HEK293 (cell line): ENCODE measurements at regions not wholly inside any gene's neighbourhood (a gene's known extent, or its start where the extent isn't known, plus 50 kb on each side); places are given as distances from the start of the nearest gene placed in this dataset.

ENCODE experiments used
- CTCF ChIA-PET: fragments of 350-600 bp; formaldehyde crosslinking; extraction: SDS; loops from one replicate; lab custom pipeline; 2021; ENCODE audit warnings: antibody characterized with exemption; lab: Yijun Ruan, JAX
- POLR2A ChIA-PET: fragments of 300-600 bp; formaldehyde crosslinking; extraction: SDS; loops from one replicate; lab custom pipeline; 2020; ENCODE audit warnings: antibody characterized with exemption, inconsistent platforms; lab: Yijun Ruan, JAX
- H3K27ac ChIP-seq: fragments of 200-500 bp; sonication (Bioruptor generic); 2 replicates; pipeline ENCODE4 v1.5.1; 2014; ENCODE audit warnings: low read depth, low read length, control low read depth, inconsistent platforms; ENCODE audit errors: extremely low read depth
- H3K36me3 ChIP-seq, 2 experiments: fragments of 200-500 bp in 1 of 2; sonication (Bioruptor generic) in 1 of 2; 1 replicate in 1 of 2; 2 replicates in 1 of 2; pipeline ENCODE4 v1.5.1; 2014 to 2017; ENCODE audit warnings: inconsistent platforms in 2 of 2, low read length in 2 of 2; ENCODE audit not compliant: control insufficient read depth in 2 of 2, insufficient read depth in 1 of 2
- H3K4me1 ChIP-seq: fragments of 200-500 bp; sonication (Bioruptor generic); 2 replicates; pipeline ENCODE4 v1.5.1; 2014; ENCODE audit warnings: mild to moderate bottlenecking, low read length, inconsistent platforms; ENCODE audit not compliant: control insufficient read depth, insufficient read depth
- H3K4me3 ChIP-seq: 2 replicates; pipeline ENCODE4 v1.5.1; 2011; ENCODE audit warnings: low read depth, mild to moderate bottlenecking, control low read depth, low read length, moderate library complexity
- H3K9me3 ChIP-seq: fragments of 200-500 bp; sonication (Bioruptor generic); 2 replicates; pipeline ENCODE4 v1.5.1; 2014; ENCODE audit warnings: low read depth, low read length, inconsistent platforms; ENCODE audit not compliant: control insufficient read depth, insufficient read depth
- ELK4 ChIP-seq: IDR thresholded peaks from 2 replicates; pipeline ENCODE4 v1.6.1; 2011; ENCODE audit warnings: mild to moderate bottlenecking, low read depth, low read length, borderline replicate concordance
- PBX3 ChIP-seq: sonication (generic); formaldehyde crosslinking; IDR thresholded peaks from 2 replicates; pipeline ENCODE4 v1.8.1; 2022; ENCODE audit warnings: mild to moderate bottlenecking, moderate library complexity, missing genetic modification reagents
- SETDB1 ChIP-seq: IDR thresholded peaks from one replicate; pipeline ENCODE4 v1.6.1; 2017; ENCODE audit warnings: mild to moderate bottlenecking, low read length, moderate library complexity, mixed read lengths; ENCODE audit not compliant: insufficient read length
- SP7 ChIP-seq: fragments of 450-650 bp; formaldehyde crosslinking; IDR thresholded peaks from 2 replicates; pipeline ENCODE4 v1.5.1; 2016; ENCODE audit warnings: missing biosample characterization, missing genetic modification characterization
- ZBTB10 ChIP-seq: fragments of 450-650 bp; formaldehyde crosslinking; IDR thresholded peaks from 2 replicates; pipeline ENCODE4 v1.5.1; 2016; ENCODE audit warnings: missing biosample characterization, missing genetic modification characterization
- ZNF132 ChIP-seq: fragments of 450-650 bp; formaldehyde crosslinking; IDR thresholded peaks from 2 replicates; pipeline ENCODE4 v1.5.1; 2017; ENCODE audit warnings: missing biosample characterization, missing genetic modification characterization, borderline replicate concordance
- ZNF16 ChIP-seq: fragments of 450-650 bp; formaldehyde crosslinking; IDR thresholded peaks from 2 replicates; pipeline ENCODE4 v1.5.1; 2016; ENCODE audit warnings: low read depth, missing biosample characterization, missing genetic modification characterization
- ZNF221 ChIP-seq: fragments of 450-650 bp; formaldehyde crosslinking; IDR thresholded peaks from 2 replicates; pipeline ENCODE4 v1.5.1; 2017; ENCODE audit warnings: missing biosample characterization, missing genetic modification characterization, borderline replicate concordance
- ZNF248 ChIP-seq: fragments of 450-650 bp; formaldehyde crosslinking; IDR thresholded peaks from 2 replicates; pipeline ENCODE4 v1.5.1; 2017; ENCODE audit warnings: missing biosample characterization, missing genetic modification characterization
- ZNF311 ChIP-seq: fragments of 450-650 bp; formaldehyde crosslinking; IDR thresholded peaks from 2 replicates; pipeline ENCODE4 v1.5.1; 2017; ENCODE audit warnings: missing biosample characterization, missing genetic modification characterization, borderline replicate concordance
- ZNF350 ChIP-seq: fragments of 450-650 bp; formaldehyde crosslinking; IDR thresholded peaks from 2 replicates; pipeline ENCODE4 v1.5.0; 2017; ENCODE audit warnings: missing biosample characterization, mild to moderate bottlenecking, missing genetic modification characterization
- ZNF391 ChIP-seq: fragments of 450-650 bp; formaldehyde crosslinking; IDR thresholded peaks from 2 replicates; pipeline ENCODE4 v1.5.1; 2016; ENCODE audit warnings: low read depth, missing biosample characterization, missing genetic modification characterization, borderline replicate concordance
- ZNF510 ChIP-seq: fragments of 450-650 bp; formaldehyde crosslinking; IDR thresholded peaks from 2 replicates; pipeline ENCODE4 v1.5.1; 2018; ENCODE audit warnings: mild to moderate bottlenecking, missing genetic modification characterization, missing biosample characterization; ENCODE audit not compliant: insufficient replicate concordance
- ZNF571 ChIP-seq: fragments of 450-650 bp; formaldehyde crosslinking; IDR thresholded peaks from 2 replicates; pipeline ENCODE4 v1.5.0; 2017; ENCODE audit warnings: missing biosample characterization, missing genetic modification characterization
- ZNF610 ChIP-seq: fragments of 450-650 bp; formaldehyde crosslinking; IDR thresholded peaks from 2 replicates; pipeline ENCODE4 v1.5.1; 2016; ENCODE audit warnings: missing biosample characterization, missing genetic modification characterization, borderline replicate concordance
- ZNF621 ChIP-seq: fragments of 450-650 bp; formaldehyde crosslinking; IDR thresholded peaks from 2 replicates; pipeline ENCODE4 v1.5.1; 2017; ENCODE audit warnings: missing biosample characterization, missing genetic modification characterization
- ZNF837 ChIP-seq: fragments of 450-650 bp; formaldehyde crosslinking; IDR thresholded peaks from 2 replicates; pipeline ENCODE4 v1.5.1; 2016; ENCODE audit warnings: missing biosample characterization, missing genetic modification characterization
- TF ChIP-seq, protein P1 (sequence below): fragments of 450-650 bp; formaldehyde crosslinking; IDR thresholded peaks from 2 replicates; pipeline ENCODE4 v1.5.1; 2016; ENCODE audit warnings: missing biosample characterization, missing genetic modification characterization

DNA sequence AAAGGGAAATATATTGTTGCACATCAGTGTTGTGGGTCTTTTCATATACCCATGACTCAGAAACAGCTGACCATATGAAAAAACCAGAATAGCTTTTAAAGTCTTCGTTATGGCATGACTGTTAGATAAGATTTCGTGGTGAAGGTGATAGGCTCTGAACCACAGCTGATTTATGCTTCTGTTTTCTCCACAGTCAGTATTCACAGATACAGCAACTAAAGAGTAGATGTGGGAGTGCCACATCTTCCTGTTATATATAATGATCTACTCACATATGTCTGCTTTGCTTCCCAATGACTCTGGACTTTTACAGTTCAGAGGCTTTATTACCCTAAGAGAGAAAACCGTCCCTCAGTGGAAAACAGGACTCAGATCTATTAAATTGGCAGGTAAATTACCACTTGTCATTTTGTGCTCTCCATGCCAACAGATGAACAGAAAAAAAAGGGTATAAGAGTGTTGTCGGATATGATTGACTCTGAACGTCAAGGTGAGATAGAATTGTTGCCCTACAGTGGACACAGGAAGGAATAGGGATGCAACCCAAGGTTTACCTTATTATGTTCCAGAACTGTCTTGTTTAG, 1037.1 kb downstream of the GALC start:
- no peak overlapping the region for H3K4me3 ChIP-seq
- ChIA-PET POLR2A (no interaction called here), CTCF (interaction anchor here (0.5 kb wide), 2 partner anchors 255 to 1672 kb away, joined by 3 to 5 read pairs; no protein-coding TSS in a partner anchor)
- no peaks in the 10 kb centered on the region for H3K36me3 ChIP-seq
- no peak overlapping the region for H3K27ac ChIP-seq
- TF ChIP-seq ZNF132 (tag by site-specific recombination), result no peak
- TF ChIP-seq ZNF221, result no peak
- no peak for TF ChIP-seq ZNF16 (tag by site-specific recombination)
- H3K4me1 ChIP-seq, result no peaks in the 10 kb centered on the region
- no peaks in the 10 kb centered on the region for H3K9me3 ChIP-seq

DNA sequence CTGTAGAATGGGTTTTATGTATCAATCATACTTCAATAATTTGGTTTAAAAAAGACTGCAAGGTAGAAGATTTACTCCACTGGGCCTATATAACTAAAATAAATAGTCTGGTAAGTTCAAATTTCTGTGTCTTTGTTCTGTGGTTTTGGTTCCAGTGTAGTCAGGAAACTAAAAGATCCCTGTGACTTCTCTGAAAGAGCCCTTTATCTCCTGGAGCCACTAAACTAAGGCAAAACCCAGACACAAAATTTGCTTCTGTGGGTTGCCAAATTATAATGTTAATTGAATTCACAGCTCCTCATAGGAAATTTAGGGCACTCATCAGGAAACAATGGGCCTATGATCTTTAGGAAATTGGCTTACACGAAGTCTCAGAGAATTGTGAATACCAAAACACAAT, 1038.4 kb downstream of the GALC start:
- Histone ChIP-seq H3K4me3 (no peak overlapping the region), H3K27ac (no peak overlapping the region), H3K4me1 (no peaks in the 10 kb centered on the region), H3K9me3 (no peaks in the 10 kb centered on the region), H3K36me3 (no peaks in the 10 kb centered on the region)
- CTCF ChIA-PET, result no interaction called here
- TF ChIP-seq ELK4, result no peak
- TF ChIP-seq SETDB1, result no peak
- TF ChIP-seq ZNF621 (tag by site-specific recombination), result no peak
- TF ChIP-seq ZNF510 (tag by site-specific recombination), result no peak
- no peak for TF ChIP-seq SP7
- TF ChIP-seq ZNF350 (tag by site-specific recombination), result no peak
- TF ChIP-seq ZNF610 (tag by site-specific recombination), result no peak
- no peak for TF ChIP-seq ZNF391 (tag by site-specific recombination)
- TF ChIP-seq PBX3 (CRISPR knock-in tag), result no peak
- TF ChIP-seq, protein P1, sequence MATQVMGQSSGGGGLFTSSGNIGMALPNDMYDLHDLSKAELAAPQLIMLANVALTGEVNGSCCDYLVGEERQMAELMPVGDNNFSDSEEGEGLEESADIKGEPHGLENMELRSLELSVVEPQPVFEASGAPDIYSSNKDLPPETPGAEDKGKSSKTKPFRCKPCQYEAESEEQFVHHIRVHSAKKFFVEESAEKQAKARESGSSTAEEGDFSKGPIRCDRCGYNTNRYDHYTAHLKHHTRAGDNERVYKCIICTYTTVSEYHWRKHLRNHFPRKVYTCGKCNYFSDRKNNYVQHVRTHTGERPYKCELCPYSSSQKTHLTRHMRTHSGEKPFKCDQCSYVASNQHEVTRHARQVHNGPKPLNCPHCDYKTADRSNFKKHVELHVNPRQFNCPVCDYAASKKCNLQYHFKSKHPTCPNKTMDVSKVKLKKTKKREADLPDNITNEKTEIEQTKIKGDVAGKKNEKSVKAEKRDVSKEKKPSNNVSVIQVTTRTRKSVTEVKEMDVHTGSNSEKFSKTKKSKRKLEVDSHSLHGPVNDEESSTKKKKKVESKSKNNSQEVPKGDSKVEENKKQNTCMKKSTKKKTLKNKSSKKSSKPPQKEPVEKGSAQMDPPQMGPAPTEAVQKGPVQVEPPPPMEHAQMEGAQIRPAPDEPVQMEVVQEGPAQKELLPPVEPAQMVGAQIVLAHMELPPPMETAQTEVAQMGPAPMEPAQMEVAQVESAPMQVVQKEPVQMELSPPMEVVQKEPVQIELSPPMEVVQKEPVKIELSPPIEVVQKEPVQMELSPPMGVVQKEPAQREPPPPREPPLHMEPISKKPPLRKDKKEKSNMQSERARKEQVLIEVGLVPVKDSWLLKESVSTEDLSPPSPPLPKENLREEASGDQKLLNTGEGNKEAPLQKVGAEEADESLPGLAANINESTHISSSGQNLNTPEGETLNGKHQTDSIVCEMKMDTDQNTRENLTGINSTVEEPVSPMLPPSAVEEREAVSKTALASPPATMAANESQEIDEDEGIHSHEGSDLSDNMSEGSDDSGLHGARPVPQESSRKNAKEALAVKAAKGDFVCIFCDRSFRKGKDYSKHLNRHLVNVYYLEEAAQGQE (tag by site-specific recombination), result no peak
- POLR2A ChIA-PET, result no interaction called here

DNA sequence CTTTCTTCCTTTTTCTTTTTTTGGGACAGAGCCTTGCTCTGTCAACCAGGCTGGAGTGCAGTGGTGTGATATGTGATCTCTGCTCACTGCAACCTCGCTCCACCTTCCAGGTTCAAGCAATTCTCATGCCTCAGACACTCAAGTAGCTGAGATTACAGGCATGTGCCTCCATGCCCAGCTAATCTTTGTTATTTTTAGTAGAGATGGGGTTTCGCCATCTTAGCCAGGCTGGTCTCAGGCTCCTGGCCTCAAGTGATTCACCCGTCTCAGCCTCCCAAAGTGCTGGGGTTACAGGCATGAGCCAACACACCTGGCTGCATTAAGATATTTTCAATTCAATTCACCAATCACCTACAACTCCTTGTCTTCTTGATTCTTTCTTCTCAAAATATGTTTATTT, 1046.5 kb downstream of the GALC start:
- no peaks in the 10 kb centered on the region for H3K4me1 ChIP-seq
- H3K36me3 ChIP-seq, result no peaks in the 10 kb centered on the region
- no peaks in the 10 kb centered on the region for H3K9me3 ChIP-seq
- no peak overlapping the region for H3K4me3 ChIP-seq
- POLR2A ChIA-PET, result no interaction called here
- CTCF ChIA-PET, result no interaction called here
- no peak overlapping the region for H3K27ac ChIP-seq
- TF ChIP-seq ZNF837, result no peak
- no peak for TF ChIP-seq ZNF571 (tag by site-specific recombination)
- TF ChIP-seq ZBTB10 (tag by site-specific recombination), result no peak
- TF ChIP-seq ZNF311 (tag by site-specific recombination), result no peak
- no peak for TF ChIP-seq ZNF248 (tag by site-specific recombination)
